Uterus (tissue), 2 donors: ENCODE measurements at regions not wholly inside any gene's neighbourhood (a gene's known extent, or its start where the extent isn't known, plus 50 kb on each side); places are given as distances from the start of the nearest gene placed in this dataset.

Experiments used
- POLR2A ChIP-seq, 2 donors: fragments of 450-650 bp; IDR thresholded peaks; one replicate each; pipeline ENCODE4 v1.6.1; 2016; ENCODE audit warnings: antibody characterized with exemption in 2 of 2, mild to moderate bottlenecking in 1 of 2, moderate library complexity in 1 of 2
- TF ChIP-seq, protein P1 (sequence below), 4 experiments: fragments of 200-600 bp in 2 of 4; fragments of 450-650 bp in 2 of 4; sonication (generic) in 2 of 4; IDR thresholded peaks; one replicate each; pipeline ENCODE4 v1.5.1; 2016 to 2019; ENCODE audit warnings: antibody characterized with exemption in 4 of 4, mild to moderate bottlenecking in 2 of 4, moderate library complexity in 1 of 4

DNA sequence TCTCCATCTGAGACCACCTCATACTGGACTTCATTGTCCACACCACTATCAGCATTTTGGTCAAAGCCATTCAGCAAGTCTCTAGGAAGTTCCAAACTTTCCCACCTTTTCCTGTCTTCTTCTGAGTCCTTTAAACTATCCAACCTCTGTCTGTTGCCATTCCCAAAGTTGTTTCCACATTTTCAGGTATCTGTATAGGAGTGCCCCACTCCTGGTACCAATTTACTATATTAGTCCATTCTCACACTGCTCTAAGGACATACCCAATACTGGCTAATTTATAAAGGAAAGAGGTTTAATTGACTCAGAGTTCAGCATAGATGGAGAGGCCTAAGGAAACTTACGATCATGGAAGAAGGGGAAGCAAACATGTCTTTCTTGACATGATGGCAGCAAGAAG, 292.2 kb upstream of the ATXN7L3B start:
- TF ChIP-seq, protein P1, sequence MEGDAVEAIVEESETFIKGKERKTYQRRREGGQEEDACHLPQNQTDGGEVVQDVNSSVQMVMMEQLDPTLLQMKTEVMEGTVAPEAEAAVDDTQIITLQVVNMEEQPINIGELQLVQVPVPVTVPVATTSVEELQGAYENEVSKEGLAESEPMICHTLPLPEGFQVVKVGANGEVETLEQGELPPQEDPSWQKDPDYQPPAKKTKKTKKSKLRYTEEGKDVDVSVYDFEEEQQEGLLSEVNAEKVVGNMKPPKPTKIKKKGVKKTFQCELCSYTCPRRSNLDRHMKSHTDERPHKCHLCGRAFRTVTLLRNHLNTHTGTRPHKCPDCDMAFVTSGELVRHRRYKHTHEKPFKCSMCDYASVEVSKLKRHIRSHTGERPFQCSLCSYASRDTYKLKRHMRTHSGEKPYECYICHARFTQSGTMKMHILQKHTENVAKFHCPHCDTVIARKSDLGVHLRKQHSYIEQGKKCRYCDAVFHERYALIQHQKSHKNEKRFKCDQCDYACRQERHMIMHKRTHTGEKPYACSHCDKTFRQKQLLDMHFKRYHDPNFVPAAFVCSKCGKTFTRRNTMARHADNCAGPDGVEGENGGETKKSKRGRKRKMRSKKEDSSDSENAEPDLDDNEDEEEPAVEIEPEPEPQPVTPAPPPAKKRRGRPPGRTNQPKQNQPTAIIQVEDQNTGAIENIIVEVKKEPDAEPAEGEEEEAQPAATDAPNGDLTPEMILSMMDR (IDR thresholded peaks at IDR 0.05), result no peak
- TF ChIP-seq POLR2A (IDR thresholded peaks at IDR 0.05), result no peak
